ENCODE measurements at regions not wholly inside any gene's neighbourhood (a gene's known extent, or its start where the extent isn't known, plus 50 kb on each side); places are given as distances from the start of the nearest gene placed in this dataset.

- TF ChIP-seq CTCF (IDR thresholded peaks at IDR 0.05) (no peak), POLR2A (IDR thresholded peaks at IDR 0.05) (no peak)
Measured at GRCh38 chr21:18776936-18777335, 373.4 kb upstream of the TMPRSS15 start.

All from heart left ventricle (tissue), 13 donors.